SK-N-SH treated with all-trans-retinoic acid at 6 μM for 48 hours (cell line): ENCODE measurements at regions not wholly inside any gene's neighbourhood (a gene's known extent, or its start where the extent isn't known, plus 50 kb on each side); places are given as distances from the start of the nearest gene placed in this dataset.

ENCODE experiments used
- ARNTL ChIP-seq: fragments of 450-650 bp; formaldehyde crosslinking; IDR thresholded peaks from 2 replicates; pipeline ENCODE4 v1.5.0; 2020; ENCODE audit warnings: low read depth, mild to moderate bottlenecking, moderate library complexity, borderline replicate concordance
- ESRRG ChIP-seq: fragments of 250-450 bp; sonication (Bioruptor Pico); IDR thresholded peaks from 2 replicates; pipeline ENCODE4 v1.6.1; 2021; ENCODE audit warnings: mild to moderate bottlenecking
- SNAI2 ChIP-seq: fragments of 250-450 bp; sonication (Bioruptor Pico); IDR thresholded peaks from 2 replicates; pipeline ENCODE4 v1.5.0; 2020; ENCODE audit warnings: mild to moderate bottlenecking, moderate library complexity
- TOX ChIP-seq: fragments of 250-450 bp; sonication (Bioruptor Pico); IDR thresholded peaks from 2 replicates; pipeline ENCODE4 v1.8.0; 2021; ENCODE audit warnings: mild to moderate bottlenecking, moderate library complexity, borderline replicate concordance
- ZFP3 ChIP-seq: fragments of 250-450 bp; sonication (Bioruptor Pico); IDR thresholded peaks from 2 replicates; pipeline ENCODE4 v1.5.0; 2020; ENCODE audit warnings: mild to moderate bottlenecking, moderate library complexity
- ZNF70 ChIP-seq: fragments of 450-650 bp; formaldehyde crosslinking; IDR thresholded peaks from 2 replicates; pipeline ENCODE4 v1.5.0; 2020; ENCODE audit warnings: mild to moderate bottlenecking, moderate library complexity
- TF ChIP-seq, protein P1 (sequence below): fragments of 250-450 bp; sonication (Bioruptor Pico); IDR thresholded peaks from 2 replicates; pipeline ENCODE4 v1.5.1; 2020; ENCODE audit warnings: low read depth, mild to moderate bottlenecking, moderate library complexity

DNA sequence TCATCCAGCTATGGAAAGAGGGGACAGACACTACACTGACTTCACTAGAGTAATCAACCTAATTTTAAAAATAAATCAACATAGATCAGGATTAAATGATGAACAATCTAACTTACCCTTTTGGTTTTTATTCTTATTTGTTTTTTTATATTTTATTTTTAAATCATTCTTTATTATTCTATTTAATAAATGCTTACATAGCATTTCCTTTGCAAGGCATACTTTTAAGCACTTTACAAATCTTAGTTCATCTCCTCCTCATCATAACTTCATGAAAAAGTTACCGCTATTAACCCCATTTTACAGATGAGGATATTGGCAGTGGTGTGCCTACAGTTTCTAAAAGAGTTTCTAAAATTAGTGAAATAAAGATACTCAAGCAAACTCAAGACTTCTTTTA lies 380.6 kb downstream of the TBC1D4 start:
- TF ChIP-seq ARNTL, result no peak
- TF ChIP-seq ESRRG, result no peak
- no peak for TF ChIP-seq ZFP3 (CRISPR knock-in tag)
- TF ChIP-seq, protein P1, sequence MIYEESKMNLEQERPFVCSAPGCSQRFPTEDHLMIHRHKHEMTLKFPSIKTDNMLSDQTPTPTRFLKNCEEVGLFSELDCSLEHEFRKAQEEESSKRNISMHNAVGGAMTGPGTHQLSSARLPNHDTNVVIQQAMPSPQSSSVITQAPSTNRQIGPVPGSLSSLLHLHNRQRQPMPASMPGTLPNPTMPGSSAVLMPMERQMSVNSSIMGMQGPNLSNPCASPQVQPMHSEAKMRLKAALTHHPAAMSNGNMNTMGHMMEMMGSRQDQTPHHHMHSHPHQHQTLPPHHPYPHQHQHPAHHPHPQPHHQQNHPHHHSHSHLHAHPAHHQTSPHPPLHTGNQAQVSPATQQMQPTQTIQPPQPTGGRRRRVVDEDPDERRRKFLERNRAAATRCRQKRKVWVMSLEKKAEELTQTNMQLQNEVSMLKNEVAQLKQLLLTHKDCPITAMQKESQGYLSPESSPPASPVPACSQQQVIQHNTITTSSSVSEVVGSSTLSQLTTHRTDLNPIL, result no peak
- TF ChIP-seq ZNF70, result no peak
- TF ChIP-seq SNAI2 (CRISPR knock-in tag), result no peak
- TF ChIP-seq TOX (CRISPR knock-in tag), result no peak
